Embryonic facial prominence (tissue), 1 donor: ENCODE measurements at regions not wholly inside any gene's neighbourhood (a gene's known extent, or its start where the extent isn't known, plus 50 kb on each side); places are given as distances from the start of the nearest gene placed in this dataset.
"Not testable (repeated sequence)": the region's sequence is repeated elsewhere in the genome, so short reads cannot be mapped to it uniquely, and the experiment has no call there.

ENCODE experiments used
- DNase-seq: peaks from one replicate; pipeline ENCODE4 v3.0.0-alpha.2; 2016; ENCODE audit errors: extremely low spot score

DNA sequence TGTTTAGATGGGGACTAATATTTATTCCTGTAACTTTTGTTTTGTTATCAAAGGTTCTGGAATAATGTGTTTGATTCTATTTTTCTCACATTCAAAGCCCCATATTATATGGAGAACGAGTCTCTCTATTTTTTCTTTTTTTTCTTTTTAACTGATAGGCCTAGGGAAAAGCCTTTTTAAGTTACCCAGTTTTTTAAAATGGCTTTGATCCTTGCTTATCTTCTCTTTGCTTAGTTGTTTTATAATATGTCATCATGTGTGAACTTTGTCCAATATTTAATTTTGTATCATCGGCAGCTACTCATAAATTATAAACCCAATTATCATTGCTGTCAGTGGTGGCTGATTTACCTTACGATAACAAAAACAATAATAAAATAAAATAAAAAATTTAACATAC is 610.3 kb upstream of the BCHE start:
- no peak for DNase-seq

DNA sequence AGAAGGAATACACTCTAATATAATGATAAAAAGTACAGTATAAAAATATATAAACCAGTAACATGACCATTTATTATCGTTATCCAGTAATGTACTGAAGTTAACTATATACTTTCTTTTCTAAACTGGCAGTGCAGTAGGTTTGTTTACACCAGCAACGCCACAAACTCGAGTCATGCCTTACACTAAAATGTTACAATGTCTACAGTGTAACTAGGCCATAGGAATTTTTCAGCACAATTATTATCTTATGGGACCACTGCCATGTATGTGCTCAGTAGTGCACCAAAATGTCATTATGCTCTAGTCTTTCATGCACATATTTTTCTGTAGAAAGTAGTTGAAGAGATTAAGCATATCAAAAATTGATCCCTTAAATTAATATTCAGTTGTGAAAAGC is 609.8 kb upstream of the BCHE start:
- DNase-seq = no peak

DNA sequence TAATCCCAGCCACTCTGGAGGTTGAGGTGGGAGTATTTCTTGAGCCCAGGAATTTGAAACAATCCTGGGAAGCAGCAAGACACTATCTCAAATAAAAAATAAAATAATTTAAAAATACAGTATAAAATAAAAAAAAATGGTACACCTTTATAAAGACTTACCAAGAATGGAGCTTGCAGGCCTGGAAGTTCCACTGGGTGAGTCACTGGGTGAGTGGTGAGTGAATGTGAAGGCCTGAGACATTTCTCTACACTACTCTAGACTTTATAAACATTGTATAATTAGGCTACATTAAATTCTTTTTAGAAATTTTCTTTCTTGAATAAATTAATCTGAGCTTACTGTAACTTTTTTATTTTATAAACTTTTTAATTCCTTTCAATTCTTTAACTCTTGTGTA is 609.1 kb upstream of the BCHE start:
- no peak for DNase-seq

DNA sequence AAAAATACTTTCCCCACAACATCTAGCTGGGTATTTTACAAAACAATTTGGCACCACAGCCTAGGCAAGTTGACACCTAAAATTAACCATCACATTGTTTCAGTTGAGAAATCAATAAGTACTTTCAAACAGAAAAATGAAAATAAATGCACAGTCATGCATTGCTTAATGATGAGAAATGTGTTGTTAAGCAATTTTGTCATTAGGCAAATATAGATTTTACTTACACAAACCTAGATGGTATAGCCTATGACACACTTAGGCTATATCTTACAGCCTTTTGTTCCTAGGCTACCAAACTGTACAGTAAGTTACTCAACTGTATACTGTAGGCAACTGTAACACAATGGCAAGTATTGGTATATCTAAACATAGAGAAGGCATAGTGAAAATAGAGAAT is 608.6 kb upstream of the BCHE start:
- DNase-seq = no peak

DNA sequence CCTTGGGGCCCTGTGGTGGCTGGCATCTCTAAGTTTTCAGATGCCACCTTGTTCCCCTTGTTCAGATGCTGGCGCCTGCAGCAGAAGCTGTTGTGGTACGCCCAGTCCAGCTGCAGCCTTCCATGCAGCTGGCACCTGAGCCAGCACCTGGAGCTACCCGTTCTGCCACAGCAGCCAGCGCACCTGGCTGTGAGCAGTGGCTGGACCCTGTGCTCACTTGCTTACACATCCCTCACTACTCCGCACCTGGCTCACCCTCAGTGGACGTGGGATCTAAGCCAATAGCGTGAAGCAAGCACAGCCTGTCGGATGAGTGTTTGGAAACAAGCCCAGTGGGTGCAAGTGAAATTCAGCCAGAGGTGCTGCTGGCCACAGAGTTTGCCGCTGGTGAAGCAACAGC is 607.5 kb upstream of the BCHE start:
- DNase-seq = no peak

DNA sequence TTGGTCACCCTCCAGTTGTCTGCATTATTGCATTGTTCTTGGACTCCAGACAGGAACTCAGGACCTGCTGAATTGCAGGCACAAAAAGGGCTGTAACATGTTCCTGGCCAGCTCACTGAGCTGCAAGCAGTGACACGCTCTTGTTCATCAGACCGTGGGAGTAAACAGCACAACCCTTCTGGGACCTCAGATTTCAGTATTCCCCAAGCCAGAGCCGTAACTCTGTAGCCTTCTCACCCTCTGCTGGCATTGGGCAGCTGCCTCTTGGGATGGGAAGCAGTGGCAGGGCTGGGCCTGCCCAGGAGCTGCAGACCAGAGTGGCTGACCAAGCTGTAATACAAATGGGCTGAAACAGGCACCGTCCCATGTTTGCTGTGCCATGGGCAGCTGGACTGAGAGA is 607.1 kb upstream of the BCHE start:
- no peak for DNase-seq

DNA sequence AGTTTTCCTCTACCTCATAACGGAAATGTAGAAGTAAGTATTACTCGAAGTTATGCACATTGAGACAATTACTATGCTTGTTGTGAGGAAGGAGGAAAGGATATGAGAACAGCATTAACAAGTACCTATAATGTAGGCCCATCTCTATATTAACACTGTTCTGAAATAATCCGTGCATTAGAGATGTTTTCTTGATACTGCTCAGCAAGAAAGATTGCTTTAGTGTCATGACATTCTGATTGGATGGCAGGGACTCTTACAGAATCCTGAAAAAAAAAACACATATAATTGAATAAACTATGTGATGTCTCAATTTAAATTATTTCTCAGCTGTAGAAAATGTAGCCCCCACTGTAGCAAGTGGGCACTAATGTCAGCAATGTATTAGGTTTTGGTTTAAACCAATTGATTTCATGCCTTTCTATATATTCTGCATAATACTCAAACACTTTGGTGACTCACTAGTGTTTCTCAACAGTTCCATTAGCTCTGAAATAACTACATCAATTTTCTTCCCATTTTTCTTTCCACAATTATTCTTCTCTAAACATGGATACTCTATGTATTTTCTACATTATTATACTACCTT is 598.3 kb upstream of the BCHE start:
- DNase-seq = no peak

DNA sequence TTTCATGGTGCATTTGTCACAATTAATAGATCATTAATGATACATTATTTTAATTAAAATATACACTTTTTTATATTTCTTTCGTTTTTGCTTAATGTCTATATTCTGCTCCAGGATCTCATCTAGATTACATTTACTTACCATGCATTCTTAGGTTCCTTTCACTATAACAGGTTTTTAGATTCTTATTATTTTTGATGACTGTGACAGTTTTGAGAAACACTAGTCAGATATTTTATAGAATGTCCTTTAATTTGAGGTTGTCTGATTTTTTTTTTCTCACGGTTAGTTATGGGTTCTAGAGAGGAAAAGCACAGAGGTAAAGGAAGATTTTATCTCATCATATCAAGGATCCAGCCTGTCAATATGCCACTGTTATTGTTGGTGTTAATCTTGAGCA is 595.8 kb upstream of the BCHE start:
- no peak for DNase-seq

DNA sequence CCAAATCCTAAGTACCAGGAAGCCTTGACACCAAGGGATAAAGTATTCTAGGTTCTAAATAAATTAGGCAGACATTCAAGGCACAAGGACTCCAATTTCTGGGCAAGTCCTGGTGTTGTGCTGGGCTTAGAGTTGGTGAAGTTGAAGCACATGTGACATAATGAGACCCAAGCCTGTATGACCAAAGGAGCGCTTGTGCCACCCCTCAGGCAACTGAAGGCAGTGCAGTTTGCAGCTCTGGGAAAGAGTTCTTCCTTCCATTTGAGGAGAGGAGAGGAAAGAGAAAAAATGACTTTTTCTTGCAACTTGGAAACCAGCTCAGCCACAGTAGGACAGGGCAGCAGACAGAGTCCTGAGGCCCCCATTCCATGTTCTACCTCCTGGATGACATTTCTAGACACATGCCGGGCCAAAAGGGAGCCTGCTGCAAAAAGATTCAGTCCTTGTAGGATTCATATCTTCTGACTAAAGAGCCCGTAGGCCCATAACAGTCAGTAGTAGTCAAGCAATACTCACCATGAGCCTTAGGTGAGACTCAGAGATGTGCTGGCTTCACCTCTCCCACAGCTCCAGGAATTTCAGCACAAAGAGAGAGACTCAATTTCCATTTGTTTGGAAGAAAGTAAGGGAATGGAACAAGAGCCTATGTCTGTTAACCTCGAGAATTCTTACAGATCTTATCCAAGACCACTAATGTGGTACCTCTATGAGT is 588.8 kb upstream of the BCHE start:
- no peak for DNase-seq

DNA sequence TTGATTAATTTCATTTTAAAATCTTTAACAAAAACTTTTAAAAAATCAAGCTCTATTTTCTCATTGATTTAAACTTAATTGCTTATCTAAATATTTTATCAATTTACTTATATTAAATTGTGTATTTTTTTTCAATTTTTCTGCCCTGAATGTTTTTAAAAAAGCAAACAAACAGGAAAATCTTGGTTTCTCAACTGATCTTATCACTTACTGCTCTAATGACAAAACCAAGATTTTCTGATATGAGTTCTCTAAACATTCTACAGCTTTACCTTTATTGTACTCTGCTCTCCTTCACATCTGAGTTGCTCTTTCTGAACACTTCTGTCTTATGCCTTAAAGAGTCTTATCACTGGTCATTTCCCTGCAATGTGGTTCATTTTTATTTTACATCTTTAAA is 587.8 kb upstream of the BCHE start:
- no peak for DNase-seq

DNA sequence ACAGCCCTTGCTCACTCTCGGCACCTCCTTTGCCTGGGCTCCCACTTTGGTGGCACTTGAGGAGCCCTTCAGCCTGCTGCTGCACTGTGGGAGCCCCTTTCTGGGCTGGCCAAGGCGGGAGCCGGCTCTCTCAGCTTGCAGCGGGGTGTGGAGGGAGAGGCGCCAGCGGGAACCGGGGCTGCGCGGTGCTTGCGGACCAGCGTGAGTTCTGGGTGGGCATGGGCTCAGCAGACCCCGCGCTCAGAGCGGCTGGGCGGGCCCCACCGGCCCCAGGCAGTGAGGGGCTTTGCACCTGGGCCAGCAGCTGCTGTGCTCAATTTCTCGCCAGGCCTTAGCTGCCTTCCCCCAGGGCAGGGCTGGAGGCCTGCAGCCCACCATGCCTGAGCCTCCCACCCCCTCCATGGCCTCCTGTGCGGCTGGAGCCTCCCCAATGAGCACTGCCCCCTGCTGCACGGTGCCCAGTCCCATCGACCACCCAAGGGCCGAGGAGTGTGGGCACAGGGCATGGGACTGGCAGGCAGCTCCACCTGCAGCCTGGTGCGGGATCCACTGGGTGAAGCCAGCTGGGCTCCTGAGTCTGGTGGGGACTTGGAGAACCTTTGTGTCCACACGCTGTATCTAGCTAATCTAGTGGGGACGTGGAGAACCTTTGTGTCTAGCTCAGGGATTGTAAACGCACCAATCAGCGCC is 586.7 kb upstream of the BCHE start:
- DNase-seq = not testable (repeated sequence)

DNA sequence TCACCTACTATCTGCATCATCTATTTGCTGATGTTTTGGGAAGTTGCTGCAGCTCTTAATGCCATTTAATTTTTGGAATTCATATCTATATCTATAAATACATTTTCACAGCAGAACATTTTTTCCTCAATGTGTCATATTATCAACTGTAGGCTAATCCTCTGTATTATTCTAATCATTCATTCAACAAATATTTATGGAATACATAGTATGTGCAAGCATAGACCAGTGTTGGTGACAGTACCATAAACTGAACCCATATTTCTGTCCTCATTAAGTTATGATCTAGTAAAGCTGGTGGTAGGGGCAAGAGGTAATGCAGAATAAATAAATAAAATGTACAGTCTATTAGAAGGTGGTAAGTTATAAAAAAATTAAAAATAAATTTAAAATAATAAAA is 585.3 kb upstream of the BCHE start:
- DNase-seq = no peak

DNA sequence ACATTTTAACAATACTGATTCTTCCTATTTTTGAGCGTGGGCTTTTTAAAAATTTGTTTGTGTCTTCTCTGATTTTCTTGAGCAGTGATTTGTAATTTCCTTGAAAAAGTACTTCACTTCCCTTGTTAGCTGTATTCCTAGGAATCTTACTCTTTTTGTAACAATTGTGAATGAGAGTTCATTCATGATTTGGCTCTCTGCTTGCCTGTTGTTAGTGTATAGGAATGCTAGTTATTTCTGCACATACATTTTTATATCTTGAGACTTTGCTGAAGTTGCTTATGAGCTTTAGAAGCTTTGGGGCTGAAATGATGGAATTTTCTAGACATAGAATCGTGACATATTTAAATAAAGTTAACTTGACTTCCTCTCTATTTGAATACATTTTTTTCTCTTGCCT is 582.8 kb upstream of the BCHE start:
- no peak for DNase-seq

DNA sequence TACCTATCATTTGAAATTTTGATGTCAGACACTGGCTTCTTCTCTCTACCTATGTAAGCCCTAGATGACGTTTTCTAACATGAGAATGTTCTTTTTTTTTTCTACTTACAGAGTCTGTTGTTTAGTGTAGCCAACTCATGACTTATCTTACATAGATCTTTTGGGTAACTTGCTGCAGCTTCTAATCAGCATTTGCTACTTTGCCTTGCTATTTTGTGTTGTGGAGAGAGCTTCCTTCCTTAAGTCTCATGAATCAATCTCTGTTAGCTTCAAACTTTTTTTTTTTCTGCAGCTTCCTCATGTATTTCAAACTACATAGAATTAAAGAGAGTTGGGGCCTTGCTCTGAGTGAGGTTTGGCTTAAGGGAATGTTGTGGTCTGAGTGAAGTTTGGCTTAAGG is 568.7 kb upstream of the BCHE start:
- DNase-seq = no peak

DNA sequence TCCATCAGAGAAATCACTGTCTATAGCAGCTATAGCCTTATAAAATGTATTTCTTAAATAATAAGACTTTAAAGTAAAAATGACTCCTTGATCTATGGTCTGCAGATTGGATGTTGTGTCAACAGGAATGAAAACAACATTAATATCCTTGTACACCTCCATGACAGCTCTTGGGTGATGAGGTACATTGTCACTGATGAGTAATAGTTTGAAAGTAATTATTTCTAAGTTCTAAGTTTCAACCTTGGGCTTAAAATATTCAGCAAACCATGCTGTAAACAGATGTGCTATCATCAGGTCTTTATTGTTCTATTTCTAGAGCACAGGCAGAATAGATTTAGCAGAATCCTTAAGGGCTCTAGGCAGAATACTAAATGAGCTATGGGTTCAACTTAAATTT is 568.2 kb upstream of the BCHE start:
- no peak for DNase-seq

DNA sequence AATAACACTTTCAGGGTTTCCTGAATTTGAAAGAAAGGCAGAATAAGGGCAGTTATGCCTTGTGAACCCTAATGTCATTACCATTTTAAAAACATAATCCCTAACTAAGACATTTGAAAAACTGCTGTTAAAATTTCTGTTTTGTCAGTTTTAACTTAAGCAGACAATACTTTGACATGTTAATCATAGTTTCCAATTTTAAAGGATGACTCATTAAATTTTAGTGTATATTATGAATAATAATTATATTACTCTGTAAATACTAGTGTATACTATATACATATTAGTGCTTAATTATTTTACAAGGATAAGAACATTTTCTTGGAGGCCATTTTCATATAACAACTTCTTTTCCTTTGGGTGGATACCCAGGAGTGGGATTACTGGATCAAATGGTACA is 553.1 kb upstream of the BCHE start:
- DNase-seq = no peak

DNA sequence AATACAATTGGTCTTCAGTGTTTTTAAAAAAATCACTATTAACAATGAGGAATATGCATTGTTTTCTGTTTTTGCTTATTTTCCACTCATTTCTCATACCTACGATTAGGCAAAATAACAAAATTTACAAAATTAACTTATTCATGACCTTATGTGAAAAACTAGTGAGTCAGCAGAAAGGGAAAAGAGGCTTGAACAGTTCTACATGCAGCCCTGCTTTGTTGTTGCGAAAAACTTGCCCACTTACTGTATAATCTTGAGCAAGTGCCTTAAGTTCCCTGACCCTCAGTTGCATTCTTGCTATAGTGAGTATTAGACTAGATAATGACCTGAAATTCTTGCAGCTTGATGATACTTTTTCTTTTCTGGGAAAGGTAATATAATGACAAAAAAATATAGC is 551.1 kb upstream of the BCHE start:
- DNase-seq = no peak

DNA sequence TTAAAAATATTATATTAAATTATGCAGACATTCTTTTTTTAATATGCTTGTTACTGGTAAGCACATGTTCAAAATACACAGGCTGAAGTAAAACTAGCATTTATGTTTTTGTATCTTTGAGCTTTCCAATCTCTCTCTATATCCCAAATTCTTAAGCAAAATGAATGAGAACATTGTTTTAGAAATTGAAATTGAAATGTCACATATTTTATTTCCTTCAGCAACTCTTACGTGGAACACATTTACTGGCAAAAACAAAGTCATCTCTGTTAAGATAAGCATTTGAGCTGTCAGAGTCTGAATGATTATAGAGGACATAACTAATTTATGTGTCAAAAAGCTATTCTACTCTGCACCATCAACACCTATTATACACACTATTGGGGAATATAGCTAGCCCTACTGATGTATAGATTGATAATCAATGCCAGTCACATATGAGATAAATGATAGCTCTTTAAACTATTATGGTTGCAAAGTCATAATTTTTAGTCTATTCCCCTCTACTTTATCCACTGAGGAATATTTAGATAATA is 535.4 kb upstream of the BCHE start:
- DNase-seq = no peak

DNA sequence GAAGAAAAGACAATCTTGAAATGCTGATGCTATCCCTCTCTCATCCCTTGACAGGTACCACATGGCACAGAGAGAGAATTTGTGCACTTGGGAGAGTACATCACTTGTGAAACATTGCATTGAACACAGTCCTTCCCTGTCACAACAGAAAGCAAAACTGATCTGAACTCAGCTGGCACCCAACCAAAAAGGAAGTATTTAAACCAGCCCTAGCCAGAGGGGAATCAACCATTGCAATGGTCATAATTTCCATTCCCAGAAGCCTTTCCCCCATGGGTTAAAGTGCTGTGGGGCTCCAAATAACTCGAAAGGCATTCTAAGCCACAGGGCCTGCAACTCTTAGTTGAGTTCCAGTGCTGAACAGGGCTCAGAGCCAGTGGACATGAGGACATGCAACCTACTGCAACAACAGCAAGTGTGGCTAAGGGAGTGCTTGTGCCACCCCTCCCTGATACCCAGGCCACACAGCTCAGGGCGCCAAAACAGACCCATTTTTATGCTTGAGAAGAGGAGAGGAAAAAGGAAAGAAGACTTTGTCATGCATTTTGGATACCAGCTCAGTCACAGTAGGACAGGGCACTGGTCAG is 530.8 kb upstream of the BCHE start:
- DNase-seq = no peak

DNA sequence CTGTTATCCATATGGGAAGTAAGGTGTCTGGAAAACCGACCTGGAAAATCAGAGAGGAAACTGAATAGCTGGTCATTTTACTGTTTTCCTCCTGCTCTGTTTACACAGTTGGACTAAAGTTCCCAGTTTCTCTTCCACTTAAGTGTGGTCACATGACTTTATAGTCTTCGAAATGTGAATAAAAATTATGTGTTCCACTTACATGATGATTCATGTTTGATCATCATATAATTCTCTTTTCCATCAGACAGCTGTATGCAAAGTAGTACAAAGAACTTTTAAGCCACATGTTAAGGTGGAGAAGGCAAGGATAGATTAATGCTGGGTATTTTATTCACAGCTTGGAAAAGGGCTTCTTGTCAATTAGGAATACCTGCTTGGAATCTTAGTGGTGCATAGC is 525.5 kb upstream of the BCHE start:
- DNase-seq = no peak

DNA sequence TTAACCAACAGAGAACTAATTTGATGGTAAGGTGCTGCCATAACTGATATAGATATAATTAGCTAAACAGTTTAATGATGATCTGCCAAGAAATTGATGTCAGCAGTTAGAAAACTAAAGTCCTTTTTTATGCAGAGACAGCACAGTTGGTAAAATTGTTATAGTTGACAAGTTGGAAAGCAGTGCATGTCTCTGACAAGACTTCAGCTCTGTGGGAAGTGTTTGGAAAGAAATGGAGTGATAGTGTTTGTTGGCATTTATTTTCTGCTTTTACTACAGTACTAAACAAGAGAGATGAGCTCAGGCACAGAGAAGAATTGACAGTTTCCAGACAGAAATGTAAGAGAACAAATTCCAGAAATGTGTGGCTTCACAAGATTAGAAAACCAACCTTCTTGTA is 523.5 kb upstream of the BCHE start:
- no peak for DNase-seq

DNA sequence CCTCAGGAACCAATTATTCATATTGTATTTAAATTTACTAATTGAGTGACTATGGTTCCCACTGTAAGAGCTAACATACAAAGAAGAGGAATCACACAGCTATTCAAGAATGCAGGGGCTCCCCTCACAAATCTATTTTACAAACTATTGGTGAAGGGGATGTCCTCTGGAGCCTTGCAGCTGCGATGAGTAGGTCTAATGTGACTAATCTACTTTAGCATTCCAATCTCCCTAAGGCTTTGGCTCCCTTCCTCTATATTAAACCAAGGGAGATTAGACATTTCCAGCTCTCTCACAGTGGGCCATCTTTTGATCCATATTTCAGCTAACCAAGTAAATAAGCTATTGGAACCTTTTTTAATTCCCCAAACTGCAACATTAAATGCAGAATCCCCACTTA is 514.2 kb upstream of the BCHE start:
- DNase-seq = no peak
